Glomerular visceral epithelial cell (primary cell): ENCODE measurements at regions not wholly inside any gene's neighbourhood (a gene's known extent, or its start where the extent isn't known, plus 50 kb on each side); places are given as distances from the start of the nearest gene placed in this dataset.
A peak's percentile ranks its signal among the peaks of the same experiment; 100 is the strongest.

Experiments used
- DNase-seq: peaks from one replicate; pipeline ENCODE4 v3.0.0-alpha.2; 2016; ENCODE audit errors: extremely low spot score

- DNase-seq = no peak
Observed at GRCh38 chr12:90080616-90081015, 372.0 kb upstream of the ATP2B1 start.

DNA sequence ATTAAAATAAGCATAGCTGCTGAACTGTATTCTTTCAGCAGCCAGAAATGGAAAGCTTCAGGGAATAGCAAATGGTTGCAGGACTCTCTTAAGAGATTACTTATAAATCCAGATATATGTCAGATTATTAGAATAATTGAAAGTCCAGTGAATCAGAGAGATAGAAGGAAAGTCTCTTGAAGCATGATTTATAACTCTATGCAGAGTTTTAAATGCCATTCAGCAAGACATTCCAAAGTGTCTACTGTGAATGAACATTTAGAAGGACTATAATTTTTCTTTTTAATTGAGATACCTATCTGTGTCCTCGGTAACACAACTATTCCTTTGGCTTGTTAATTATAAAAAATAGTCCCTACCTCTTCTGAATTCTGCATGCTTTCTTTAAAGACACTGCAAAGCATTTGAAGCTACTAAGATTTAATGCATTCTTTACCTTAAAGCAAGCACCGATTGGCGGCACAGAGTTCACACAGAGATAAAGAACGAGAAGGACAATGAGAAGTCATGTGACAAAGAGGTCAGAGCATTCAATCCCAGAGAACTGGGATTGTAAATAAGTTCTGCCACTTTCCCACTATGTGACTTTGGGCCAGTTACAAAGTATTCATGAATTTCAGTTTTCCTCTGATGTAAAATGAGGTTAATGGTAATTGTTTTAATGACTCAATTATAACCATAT is 371.0 kb upstream of the ATP2B1 start:
- no peak for DNase-seq

DNA sequence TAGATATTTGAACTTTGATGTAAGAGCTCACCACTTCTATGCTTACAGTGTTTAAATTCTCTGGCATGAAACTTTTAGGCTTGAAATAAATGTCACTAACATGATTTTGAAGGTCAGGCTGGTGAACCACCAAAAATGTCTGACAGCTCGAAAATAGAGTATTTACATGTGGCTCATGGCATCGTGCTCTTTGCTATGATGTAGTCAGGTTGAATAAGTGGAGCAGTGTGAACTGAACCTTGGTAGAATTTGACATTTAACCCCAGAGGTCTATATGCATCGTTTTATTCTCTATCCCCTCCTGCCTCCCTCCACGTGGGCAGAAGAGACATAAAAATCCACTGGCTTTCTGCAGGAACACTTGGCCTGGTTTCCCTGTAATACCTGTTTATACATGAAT is 369.7 kb upstream of the ATP2B1 start:
- DNase-seq = no peak

DNA sequence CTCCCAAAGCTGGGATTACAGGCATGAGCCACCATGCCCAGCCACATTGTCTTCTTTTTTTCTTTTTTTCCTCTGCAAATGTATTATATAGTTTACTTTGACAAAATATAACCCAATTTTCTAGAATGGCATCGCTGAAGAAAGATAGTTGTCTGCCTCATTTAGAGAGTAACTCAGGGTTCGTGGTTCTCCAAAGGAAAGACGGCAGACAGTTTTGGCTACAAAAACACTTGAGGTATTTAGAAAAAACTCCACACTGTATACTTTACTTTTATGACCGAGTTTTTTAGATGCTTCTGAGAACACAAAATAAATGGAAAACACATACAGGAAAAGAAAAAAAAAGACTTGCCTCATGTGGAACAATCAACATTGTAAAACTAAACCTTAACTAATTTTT is 369.1 kb upstream of the ATP2B1 start:
- no peak for DNase-seq

- DNase-seq = no peak
Observed at GRCh38 chr12:90076851-90077319, 368.2 kb upstream of the ATP2B1 start.

DNA sequence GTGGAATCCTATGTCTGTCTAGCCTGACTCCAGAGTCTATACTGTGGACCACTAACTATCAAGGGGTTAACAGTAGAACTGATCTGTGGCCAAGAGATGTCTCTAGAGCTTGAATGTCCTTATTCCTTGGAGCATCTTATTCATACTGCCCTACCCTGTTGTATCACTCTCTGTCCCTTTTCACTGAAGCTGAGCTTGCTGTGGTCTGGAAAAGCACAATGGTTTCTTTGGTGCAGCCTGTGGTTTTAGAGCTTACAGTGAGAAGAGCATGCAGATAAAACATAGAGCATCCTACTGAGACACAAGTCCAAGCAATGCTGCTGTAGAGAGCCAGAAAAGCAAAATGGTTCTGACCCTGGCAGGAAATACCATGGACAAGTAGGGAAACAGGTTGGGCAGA is 367.0 kb upstream of the ATP2B1 start:
- no peak for DNase-seq

GRCh38 chr12:90074086-90074485 is 365.4 kb upstream of the ATP2B1 start:
- no peak for DNase-seq

DNA sequence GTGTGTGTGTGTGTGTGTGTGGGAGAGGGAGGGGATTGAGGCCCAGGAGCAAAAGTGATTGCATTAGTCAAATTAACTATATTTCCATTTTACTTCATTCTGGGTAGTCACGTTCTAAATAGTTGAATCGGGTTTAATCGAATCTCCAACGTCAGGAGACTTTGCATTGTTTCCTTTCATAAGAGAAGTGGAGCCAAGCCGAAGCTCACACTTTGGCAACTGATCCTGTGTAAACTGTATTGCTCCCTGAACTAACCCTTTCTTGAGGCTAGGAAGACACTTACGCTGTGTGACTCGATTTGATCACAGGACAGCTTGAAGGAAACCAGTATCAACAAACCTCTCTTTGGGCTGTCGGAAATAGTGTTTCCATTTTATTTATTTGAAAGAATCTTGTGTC is 363.4 kb upstream of the ATP2B1 start:
- DNase-seq = no peak

DNA sequence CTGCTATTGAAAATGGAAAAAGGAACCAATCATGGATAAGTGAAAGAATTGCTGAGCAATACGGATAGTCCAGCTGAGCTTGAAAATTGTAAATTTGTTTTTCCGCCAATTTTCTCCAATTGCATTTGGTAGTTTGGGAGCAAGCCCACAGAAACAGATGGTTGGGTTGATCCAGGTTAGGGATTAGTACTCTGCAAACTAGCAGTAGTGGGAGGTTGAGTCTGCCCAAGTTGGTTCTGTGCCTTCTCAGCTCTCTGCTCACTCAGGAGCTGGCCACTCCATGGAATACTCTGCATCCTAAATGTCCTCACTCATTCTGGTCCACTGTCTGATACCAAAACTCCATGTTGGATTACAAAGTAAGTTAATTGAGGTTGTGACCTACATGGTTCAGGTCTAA is 361.1 kb upstream of the ATP2B1 start:
- no peak for DNase-seq

DNA sequence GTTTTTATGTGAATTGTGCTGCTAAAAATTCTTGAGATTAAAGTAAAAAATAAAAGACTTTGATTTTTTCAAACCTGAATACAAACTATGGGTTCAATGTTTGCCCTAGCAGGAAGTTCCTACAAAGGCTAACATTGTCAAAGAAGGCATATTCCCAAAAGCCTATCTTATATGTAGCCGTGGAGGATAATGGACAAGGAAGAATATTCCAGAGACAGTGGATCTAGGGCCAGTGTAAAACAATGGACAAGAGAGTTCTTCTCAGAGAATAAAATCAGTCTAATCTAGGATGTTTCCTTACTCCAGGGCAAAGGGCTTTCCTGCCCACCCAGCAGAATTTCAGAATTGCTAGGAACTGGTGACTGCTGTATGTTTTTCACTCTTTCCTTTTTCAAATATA is 359.2 kb upstream of the ATP2B1 start:
- no peak for DNase-seq

- DNase-seq = no peak
Observed at GRCh38 chr12:90064852-90065801, 356.5 kb upstream of the ATP2B1 start.

- no peak for DNase-seq
Observed at GRCh38 chr12:90062799-90063198, 354.2 kb upstream of the ATP2B1 start.

GRCh38 chr12:90061809-90062208 is 353.2 kb upstream of the ATP2B1 start:
- DNase-seq = no peak

DNA sequence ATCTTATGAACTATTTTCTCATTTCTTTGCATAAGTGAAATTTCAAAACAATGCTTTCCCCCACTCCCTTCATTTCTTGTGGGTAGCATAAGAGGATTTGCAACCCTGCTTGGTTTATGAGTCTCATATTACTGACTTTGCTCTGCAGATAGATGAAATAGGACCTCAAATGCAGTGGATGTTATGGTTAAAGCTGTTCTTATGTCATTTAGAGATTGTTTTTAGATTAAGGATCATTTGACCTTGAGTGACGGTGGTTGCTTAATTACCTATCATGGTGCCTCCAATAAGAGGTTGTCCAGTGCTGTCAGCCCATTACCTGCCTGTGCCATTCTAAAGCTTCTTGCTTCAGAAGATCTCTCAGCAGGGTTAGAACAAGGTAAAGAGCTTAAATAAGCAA is 351.4 kb upstream of the ATP2B1 start:
- DNase-seq = no peak

- DNase-seq = peak; percentile 50
Observed at GRCh38 chr12:90058704-90059103, 350.1 kb upstream of the ATP2B1 start.

DNA sequence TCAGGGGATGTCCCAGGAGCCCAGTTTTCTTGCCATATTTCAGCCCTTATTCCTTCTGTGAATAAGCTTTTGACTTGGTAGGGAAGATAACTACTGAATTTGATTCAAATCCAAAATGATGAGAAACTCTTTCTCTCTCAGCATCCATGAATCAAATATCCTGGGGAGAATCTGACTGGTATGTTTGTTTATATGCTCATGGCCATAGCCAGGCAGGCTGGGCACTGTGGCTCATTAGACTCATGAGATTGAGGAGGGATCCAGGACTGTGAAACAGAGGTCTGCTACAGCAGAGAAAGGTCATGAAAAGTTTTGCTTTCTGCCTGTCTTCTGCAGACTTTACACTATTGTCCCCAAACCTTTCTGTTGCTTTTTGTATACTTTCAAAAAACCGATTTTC is 346.4 kb upstream of the ATP2B1 start:
- no peak for DNase-seq

GRCh38 chr12:90048918-90049317 is 340.3 kb upstream of the ATP2B1 start:
- DNase-seq = no peak

DNA sequence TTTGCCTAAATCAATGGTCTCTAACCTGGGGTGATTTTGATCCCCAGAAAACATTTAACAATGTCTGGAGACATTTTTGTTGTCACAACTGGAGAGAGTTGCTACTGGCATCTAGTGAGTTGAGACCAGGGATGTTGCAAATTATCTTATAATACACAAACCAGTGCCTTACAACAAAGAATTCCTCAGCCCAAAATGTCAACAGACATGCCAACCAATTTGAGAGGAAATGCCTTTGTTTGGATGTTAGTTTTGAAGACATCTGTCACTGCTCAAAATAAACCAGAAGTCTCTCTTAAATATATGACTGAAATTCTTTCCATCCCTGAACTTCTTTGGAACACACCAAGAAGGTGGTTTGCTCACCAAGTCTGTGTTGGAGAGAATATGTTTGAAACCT is 336.9 kb upstream of the ATP2B1 start:
- DNase-seq = no peak

DNA sequence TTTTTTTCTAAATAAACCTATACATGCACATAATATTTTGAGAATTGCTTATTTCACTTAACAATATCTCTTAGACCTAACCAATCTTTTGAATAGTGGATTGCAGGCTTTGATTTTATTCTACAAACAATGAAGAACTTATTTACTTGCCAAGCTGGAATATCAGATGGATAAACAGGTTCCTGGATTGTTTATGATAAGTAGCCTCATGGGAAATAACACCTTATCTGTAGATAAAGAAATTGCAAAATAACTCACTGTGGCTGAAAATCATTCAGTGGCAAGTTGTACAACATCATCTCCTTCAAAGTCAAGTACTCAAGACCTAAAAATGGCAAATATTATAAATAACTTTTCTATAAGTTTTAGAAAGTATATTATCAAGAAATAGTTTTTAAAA is 335.4 kb upstream of the ATP2B1 start:
- DNase-seq = no peak

GRCh38 chr12:90042920-90043641 is 334.4 kb upstream of the ATP2B1 start:
- no peak for DNase-seq

DNA sequence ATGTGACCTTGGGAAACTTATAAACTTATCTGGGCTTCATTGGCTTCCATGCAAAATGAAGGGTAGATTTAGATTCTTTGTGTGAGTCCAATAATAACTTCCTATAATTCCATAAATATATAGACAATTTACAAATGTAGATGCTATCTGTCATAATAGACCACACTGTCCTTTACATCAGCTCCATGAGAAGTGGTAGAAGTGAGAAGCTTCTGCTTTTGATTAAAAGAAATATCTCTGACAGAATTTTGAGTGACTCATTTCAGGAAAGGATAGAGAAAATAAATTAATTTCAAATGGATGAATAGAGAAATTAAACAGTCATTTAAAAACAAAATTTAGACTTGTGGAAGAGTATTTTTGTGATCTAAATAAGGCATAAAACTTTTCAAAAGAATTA is 329.7 kb upstream of the ATP2B1 start:
- DNase-seq = no peak

- no peak for DNase-seq
Observed at GRCh38 chr12:90037740-90038139, 329.1 kb upstream of the ATP2B1 start.
